ENCODE measurements at regions not wholly inside any gene's neighbourhood (a gene's known extent, or its start where the extent isn't known, plus 50 kb on each side); places are given as distances from the start of the nearest gene placed in this dataset.
A peak's percentile ranks its signal among the peaks of the same experiment; 100 is the strongest.
"Not testable (repeated sequence)": the region's sequence is repeated elsewhere in the genome, so short reads cannot be mapped to it uniquely, and the experiment has no call there.

DNA sequence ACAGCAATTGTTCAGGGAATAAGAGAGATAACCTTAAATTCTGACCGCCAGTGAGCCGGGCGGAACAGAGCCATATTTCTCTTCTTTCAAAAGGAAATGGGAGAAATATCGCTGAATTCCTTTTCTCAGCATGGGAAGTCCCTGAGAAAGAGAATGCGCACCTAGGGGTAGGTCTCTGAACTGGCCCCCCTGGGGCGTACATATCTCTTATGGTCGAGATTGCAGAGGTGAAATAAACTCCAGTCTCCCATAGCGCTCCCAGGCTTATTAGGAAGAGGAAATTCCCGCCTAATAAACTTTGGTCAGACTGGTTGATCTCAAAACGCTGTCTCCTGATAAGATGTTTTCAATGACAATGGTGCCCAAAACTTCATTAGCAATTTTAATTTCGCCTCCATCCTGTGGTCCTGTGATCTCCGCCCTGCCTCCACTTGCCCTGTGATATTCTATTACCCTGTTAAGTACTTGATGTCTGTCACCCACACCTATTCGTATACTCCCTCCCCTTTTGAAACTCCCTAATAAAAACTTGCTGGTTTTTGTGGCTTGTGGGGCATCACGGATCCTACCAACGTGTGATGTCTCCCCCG is 195.8 kb upstream of the HMCN1 start:
- not testable (repeated sequence) for DNase-seq

DNA sequence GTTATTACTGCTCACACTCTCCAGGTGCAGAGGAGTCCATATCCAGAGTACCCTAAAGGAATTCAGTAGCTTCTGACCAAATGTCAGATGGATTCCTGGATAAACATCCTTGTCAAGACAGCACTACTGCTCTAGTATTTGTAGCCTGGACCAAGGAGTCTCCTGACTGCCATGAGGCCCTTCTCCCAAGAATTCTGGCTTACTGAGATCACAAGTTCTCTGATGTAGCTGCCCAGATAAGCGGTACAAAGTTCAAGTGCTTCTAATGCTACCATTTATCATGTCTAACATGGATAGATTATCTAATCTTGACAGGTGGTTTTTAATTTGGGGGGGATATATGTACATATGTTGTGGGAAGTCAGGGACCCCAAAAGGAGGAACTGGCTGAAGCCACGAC is 196.6 kb upstream of the HMCN1 start:
- DNase-seq = no peak

DNA sequence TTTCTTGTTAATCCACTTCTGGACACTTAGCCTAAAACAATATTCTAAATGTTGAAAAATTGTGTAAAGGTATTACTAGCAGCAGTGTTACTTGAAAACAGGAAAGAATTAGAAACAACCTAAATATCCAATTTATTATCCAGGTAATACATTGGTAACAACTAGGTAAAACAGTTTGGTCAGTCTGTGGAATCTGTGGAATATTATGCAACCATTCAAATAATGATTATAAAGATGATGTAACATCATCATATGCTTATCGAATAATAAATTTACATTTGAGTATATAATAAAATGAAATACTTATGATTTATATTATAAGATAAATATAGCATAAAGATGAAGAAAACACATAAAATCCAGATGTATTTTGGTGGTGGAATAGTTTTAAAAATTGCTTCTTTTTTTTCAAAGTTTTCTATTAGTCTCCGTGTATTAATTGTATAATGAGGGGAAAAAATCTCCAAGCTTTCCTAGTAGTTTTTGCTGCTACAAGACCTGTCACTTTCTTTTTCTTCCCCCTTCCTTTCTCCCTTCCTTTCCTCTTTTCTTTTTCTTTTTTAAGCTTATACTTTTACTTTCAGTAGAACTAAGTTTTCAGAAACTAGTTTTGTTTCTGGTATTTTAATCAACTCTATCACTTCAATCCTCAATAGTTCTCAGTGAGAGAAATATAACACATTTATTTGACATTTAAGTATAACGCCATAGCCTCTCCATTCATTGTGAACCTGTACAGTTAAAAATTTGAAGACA is 197.8 kb upstream of the HMCN1 start:
- DNase-seq = no peak

DNA sequence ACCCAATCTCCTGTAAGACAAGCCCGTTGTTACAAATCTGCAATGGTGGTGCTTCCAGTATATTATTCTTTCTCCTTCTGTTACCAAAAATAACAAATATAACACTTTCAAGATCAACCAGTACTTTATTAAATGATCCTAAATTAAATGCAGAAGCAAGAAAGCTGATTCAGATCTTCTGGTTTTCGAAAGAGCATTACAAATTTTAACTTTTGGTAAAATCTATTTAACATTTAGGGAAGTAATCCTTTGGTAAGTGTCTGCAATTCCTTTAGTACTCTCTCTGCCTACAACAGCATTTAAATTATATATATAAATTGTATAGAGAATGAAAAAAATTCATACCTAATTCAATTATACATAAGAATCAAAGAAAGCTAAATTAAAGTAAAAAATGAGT is 198.6 kb upstream of the HMCN1 start:
- no peak for DNase-seq

DNA sequence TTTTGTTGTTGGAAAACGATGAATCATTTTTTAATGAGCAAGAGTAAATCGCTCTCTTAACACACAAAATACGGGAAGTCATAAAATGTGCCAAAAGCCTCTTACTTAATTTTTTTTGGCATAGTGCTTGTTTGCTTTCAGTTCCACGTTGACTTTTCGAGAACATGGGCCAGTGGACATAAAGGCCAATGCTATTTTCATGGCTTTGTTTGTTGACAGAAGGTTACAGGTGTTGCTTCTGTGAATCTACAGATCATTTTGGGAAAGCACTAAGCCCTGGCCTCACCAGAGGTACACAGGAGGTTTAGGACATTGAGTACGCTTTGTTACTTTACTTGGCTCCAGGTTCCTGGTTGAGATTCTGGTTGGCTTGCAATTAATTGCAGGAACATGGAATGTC is 199.4 kb upstream of the HMCN1 start:
- no peak for DNase-seq

DNA sequence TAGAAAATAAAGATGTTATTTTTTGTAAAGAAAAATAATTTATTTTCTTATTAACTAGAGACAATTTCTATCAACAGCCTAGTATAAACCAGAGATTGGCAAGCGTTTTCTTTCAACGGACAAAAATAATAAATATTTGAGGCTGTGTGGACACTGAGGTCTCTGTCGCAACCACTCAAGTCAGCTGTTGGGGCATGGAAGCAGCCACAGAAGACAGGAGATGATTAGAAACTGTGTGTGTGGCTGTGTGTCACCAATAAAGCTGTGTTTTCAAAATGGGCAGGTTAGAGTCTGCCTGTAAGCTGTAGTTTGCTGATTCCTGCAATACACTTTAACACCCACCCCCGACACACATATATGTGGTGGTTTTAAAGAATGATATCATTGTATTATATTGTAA is 200.6 kb upstream of the HMCN1 start:
- no peak for DNase-seq

DNA sequence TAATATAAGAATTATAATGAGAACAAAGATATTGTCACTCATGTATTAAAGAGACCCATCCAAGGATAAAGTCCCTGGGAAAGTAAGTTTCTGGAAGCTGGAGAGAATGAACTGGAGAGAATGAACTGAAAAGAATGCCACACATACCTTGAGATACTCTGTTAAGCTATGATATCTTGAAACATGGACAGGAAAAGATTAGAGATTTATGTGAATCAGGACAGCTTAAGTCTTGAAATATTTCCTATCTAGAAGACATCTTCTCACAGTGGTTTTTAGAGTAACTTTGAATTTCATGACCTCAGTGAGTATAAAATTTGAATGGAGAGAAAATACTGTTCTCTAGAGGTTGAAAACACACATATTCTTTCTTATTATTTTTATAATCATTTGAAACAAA is 201.3 kb upstream of the HMCN1 start:
- no peak for DNase-seq

DNA sequence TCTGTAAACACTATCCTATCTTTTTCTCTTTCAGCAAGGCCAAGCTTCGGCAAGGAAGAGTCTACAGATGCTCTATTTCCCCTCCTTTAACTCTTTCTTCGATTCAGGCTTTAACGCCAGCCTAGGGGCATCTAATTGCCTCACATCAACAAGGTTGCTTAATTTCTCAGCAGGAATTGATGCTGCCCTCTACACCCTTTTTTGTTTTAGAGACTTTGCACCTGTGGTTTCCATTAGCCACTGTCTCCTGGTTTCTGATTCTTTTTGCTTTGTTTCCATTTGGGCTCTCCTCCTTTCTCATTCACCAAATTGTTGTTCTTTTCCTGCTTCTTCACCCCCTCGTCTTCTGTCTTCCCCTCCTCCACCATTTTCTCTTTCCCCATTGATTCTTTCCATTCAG is 202.4 kb upstream of the HMCN1 start:
- DNase-seq = no peak

DNA sequence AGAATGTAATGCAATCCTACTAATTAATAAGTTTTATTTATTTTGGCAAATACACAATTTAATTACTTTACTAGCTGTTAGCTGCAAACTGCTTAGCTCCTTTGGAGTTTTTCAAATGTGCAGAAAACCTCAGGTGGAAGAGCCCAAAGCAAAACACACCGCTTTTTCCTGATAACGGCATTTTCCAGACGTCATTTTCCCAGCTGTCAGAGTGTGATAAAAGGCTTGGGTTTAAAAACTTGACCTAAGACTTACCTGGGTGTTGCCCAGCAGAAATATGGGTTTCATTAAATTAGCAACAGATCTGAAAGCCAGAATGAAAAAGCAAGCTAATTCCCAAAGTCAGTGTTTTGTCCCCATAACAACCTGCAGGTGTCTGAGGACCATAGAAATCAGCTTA is 204.0 kb upstream of the HMCN1 start:
- no peak for DNase-seq

DNA sequence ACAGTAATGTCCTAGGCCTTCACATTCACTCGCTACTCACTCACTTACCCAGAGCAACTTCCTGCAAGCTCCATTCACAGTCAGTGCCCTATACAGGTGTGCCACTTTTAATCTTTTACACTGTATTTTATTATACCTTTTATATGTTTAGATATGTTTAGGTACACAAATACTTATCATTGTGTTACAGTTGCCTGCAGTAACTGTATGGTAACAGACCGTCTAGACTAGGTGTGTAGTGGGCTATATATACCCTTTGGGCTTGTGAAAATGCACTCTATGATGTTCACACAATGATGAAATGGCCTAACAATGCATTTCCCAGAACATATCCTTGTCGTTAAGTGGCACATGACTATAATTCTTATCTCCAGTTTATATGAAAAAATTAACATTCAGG is 204.5 kb upstream of the HMCN1 start:
- DNase-seq = no peak

DNA sequence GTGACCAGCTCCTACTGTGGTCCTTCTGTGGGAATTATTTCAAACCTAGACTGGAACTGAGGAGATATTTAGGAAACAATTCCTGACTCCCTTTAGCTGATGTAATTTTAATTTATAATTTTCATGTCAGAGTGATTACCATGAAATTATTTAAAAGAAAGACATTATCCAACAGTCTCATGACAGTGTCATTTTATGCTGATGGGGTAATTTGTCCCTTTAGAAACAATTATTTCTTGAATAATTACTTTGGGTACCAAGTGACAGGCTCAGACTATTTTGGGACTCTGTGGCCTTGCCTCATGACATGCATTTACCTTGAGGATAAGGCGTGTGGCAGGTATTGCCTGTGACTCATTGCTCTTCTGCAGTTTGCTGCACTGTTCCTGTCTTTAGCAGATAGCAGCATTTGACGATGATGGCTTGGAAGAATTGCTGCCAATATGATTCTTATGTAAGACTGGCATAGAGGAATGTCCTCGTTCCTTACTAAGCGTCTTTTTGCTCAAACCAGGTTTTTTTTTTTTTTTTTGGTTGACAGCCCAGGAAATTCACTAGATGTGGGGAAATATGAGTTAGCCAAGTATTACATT is 206.0 kb upstream of the HMCN1 start:
- no peak for DNase-seq

DNA sequence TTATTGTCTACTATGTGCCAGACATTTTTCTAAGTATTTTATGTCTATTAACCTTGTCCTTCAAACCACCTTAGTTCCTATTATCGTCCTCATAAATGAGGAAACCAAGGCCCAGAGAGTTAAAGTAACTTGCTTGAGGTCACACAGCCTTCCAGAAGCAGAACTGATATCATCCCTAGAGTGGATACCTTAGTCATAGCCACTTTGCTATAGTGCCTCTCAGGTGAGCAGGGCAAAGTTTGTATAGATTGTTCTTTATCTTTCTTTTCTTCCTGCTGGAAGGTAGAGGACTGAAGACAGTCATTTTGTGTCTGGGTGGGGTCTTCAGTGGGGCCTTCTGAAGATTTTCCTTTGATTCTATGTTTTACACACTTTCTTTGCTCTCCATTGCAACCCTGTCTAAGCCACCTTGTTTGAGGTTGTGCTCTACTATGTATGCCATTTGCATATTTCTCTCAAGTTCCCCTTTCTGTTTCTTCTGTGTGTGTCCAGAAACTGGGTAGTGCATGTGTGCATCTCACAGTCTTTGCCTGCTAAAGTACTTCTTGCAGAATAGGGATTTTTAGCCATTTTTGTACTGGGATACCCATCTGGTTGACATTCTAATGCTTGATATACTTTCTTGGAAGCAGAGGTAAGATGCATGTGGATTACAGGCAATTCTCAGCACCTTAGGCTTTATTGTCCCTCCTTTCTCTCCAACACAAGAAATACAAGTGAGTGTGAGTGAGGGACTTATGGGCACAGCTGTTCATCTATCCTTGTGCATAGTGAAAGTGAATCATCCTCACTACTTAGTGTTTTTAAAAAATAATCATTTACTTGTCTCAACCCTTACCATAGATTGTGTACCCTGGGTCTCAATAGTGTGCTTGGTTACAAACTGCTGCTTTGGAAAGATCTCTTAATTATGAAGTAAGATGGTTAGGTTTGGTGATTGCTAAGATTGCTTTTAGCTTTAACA is 207.6 kb upstream of the HMCN1 start:
- DNase-seq = no peak

DNA sequence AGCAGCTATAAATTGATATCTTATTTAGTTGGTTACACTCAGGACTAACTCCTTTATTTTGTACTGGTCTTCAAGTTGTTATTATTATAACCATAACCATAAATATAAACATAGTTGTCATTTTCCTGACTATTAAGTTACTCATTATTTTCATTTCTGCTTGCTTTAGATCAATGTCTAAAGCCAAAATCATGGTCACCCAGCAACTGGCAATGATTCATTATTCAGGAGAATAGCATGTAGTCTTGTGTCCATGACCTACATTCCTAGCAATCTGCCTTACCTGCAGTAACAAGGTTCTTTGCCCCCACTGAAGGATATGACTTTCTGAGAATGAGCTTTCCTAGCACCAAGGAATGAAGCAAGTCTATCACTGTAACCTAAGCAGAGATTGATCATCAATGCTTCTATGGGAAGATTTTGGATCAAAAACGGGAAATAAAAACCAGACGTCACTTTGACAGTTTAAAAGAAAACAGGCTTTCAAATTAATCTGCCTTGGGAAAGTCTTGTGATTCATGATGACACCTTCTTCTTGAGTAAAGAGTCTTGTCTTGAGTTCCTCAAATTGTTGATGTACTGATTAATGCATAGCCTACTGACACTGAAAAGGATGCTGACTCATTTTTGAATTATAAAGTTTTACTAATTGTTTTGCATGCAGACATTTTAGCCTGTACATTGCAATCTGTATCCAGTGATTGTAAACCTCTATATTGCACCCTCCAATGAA is 203.3 kb upstream of the IVNS1ABP start:
- no peak for DNase-seq

DNA sequence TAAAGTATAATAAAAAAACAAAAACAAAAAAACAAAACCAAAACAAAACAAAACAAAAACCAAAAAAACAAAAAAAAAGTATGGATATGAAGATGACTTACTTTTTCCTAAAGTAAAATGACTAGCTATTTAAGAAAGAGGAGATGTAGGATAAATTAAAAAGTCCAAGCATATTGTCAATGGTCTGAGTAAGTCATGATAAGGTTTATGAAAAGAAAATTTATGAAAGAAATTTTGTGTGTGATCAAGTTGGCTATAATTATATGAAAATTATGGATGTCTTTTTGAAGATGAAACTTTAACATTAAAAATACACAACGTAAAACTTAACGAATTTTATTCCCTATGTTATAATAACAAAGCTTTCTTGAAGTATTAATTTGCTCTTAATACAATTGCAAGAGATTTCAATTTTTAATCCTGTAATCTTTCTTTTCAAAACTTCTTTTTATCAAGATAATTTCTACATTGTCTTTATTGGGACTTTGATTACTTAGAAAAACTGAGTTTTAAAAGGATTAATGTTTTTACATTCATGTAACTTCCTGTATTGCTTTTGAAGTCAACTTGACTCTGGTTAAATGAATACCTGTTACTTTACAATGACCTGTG is 200.9 kb upstream of the IVNS1ABP start:
- no peak for DNase-seq

DNA sequence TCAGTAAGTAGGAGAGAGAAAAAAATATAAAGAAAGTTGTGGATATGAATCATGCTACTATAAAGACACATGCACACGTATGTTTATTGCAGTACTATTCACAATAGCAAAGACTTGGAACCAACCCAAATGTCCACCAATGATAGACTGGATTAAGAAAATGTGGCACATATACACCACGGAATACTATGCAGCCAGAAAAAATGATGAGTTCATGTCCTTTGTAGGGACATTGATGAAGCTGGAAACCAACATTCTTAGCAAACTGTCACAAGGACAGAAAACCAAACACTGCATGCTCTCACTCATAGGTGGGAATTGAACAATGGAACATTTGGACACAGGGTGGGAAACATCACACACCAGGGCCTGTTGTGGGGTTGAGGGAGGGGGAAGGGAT is 200.3 kb upstream of the IVNS1ABP start:
- not testable (repeated sequence) for DNase-seq

DNA sequence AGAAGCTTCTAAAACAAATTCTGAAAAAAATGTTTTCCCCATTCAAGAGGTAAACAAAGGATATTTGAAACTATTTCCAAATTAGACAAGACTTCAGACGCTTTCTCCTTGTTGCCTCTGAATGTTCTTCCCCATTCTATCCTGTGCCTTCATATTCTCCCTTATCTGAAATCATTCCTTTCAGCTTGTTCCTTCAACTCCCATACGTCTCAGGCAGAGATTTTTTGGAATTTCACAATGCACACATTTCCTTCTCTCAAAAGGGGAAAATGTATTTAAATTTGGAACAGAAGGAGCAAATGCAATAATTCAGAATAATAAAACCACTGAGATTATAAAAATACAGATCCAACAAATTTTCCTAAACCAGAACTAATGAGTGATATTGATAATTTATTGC is 198.7 kb upstream of the IVNS1ABP start:
- no peak for DNase-seq

DNA sequence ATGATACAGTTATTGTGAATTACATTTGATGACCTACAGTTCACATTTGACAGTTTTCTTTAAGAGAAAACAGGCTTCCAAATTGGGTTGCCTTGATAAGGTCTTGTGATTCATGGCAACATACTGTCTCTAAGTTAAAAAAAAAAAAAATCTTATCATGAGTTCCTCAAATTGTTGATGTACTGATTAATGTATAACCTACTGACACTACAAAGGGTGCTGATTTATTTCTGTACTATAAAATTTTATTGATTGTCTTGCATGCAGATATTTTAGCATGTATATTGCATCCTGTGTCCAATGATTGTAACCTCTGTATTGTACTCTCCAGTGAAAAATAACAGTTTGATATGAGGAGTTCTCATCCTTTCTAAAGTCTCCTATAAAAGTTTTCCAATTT is 197.3 kb upstream of the IVNS1ABP start:
- DNase-seq = no peak

DNA sequence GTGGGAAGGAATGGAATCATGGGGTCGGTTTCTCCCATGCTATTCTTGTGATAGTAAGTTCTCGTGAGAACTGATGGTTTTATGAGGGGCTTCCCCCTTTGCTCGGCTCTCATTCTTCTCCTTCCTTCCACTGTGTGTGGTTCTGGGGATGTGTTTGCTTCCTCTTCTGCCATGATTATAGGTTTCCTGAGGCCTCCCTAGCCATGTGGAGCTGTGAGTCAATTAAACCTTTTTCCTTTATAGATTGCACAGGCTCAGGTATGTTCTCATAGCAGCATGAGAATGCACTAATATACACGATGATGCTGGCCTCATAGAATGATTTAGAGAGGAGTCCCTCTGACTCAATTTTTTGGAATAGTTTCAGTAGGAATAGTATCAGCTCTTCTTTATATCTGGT is 195.4 kb upstream of the IVNS1ABP start:
- no peak for DNase-seq

DNA sequence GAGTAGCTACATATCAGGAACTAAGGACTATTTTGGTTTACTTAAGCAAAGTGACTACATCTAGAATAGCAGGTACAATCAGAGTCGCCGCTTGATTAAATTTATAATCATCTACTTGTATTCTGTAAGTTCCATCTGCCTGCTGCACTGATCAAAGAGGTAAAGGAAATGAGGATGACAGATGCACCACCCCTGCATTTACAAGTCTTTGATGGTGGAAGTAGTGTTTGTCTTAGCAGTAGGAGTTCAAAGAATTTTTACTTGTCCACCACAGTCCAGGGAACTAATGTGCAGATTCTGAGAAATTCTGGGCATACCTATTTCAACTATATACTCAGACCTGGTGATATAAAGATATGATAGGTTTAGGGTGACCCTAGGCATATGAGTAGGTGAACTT is 184.1 kb upstream of the IVNS1ABP start:
- DNase-seq = no peak

DNA sequence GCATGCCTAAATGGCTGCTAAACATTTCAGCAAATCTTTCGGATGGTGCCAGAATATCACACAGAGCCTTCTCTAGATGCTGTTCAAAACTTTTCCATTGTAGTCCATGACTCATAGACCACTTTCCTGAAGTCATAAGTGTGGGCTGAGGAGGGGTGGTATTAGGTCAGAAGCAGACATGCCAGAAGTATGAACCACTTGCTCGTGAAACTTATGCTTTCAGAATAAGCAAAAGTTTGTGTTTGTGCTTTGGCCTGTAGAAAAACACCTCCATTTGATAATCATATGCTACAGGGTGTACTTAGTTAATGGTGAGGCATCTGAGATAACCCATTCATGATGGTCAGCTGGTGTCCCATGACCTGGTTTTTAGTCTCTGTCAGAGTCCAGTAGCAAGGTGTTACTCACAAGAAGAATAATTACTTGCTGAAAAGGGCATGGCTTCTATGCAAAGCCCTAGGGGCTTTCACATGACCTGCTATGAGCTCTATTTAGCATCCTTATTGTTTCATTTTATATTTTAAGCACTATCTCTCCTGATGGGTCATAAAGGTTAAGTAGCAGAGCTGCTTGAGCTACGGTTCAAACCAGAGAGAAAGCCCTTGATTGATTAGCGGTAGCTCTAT is 183.1 kb upstream of the IVNS1ABP start:
- DNase-seq = no peak

DNA sequence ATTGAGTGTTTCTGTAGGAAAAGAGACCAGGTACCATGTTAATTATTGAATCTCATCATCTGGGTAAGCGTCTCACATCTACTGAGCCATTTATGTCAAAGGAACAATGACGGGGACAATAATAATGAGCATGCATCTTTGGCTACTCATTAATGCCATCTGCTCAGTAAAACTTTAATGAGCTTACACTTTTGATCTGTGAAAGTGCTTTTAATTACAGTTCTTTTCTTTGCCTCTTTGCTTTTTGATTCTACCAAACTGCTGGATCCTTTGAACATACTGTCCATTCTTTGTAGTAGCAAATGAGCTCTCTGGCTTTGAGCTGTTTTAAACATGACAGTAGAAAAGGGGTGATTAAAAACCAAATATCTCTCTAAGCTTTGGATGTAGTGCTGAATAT is 181.2 kb upstream of the IVNS1ABP start:
- DNase-seq = peak; percentile 65

DNA sequence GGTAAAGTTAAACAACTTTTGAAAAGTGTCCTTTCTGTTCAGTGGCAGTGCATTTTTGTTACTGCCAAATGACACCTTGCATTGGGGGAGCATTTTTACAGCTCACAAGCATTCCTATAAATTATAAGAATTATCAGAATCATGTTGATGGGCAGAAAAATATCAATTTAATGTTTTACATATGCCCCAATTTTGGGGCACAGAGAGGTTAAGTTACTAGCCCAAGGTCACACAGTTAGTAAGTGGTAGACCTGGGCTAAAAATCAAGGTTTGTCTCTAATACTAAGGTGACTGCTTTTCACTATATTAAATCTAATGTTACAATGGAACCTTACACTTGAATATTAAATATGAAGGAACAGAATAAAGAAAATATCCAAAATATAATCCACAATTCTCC is 180.1 kb upstream of the IVNS1ABP start:
- no peak for DNase-seq

Data from eye (tissue), 1 donor.